ENCODE measurements at regions not wholly inside any gene's neighbourhood (a gene's known extent, or its start where the extent isn't known, plus 50 kb on each side); places are given as distances from the start of the nearest gene placed in this dataset.

GRCh38 chr5:97820138-97820537, 637.1 kb upstream of the RIOK2 start:
- no peaks in the 10 kb centered on the region for H3K36me3 ChIP-seq
- no peak overlapping the region for H3K4me3 ChIP-seq
- no peak overlapping the region for H3K27ac ChIP-seq
- TF ChIP-seq, protein P1, sequence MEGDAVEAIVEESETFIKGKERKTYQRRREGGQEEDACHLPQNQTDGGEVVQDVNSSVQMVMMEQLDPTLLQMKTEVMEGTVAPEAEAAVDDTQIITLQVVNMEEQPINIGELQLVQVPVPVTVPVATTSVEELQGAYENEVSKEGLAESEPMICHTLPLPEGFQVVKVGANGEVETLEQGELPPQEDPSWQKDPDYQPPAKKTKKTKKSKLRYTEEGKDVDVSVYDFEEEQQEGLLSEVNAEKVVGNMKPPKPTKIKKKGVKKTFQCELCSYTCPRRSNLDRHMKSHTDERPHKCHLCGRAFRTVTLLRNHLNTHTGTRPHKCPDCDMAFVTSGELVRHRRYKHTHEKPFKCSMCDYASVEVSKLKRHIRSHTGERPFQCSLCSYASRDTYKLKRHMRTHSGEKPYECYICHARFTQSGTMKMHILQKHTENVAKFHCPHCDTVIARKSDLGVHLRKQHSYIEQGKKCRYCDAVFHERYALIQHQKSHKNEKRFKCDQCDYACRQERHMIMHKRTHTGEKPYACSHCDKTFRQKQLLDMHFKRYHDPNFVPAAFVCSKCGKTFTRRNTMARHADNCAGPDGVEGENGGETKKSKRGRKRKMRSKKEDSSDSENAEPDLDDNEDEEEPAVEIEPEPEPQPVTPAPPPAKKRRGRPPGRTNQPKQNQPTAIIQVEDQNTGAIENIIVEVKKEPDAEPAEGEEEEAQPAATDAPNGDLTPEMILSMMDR (IDR thresholded peaks at IDR 0.05 in 4 of 5, conservative IDR thresholded peaks at IDR 0.05 in 1 of 5), result no peak
- no peak for TF ChIP-seq POLR2A (IDR thresholded peaks at IDR 0.05)
- DNase-seq (no peak), ATAC-seq (no peak)
- in situ Hi-C loops (cut with MboI; ENCODE audit: low sequenced_read_pairs in 4 of 4) (no loop called here), intact Hi-C loops (cut with DNase I; ENCODE audit: low total_unique reads) (no loop called here)
- no peaks in the 10 kb centered on the region for H3K4me1 ChIP-seq
- peaks cover 0 to 4% (median 0%) of the 10 kb centered on the region in 3 donors for H3K9me3 ChIP-seq
- H3K27me3 ChIP-seq, result no peaks in the 10 kb centered on the region

- no peak overlapping the region for H3K4me3 ChIP-seq
- H3K27ac ChIP-seq, result no peak overlapping the region
- no peaks in the 10 kb centered on the region for H3K9me3 ChIP-seq
- TF ChIP-seq POLR2A (IDR thresholded peaks at IDR 0.05), result no peak
- TF ChIP-seq, protein P1 (IDR thresholded peaks at IDR 0.05 in 4 of 5, conservative IDR thresholded peaks at IDR 0.05 in 1 of 5), result no peak
- ATAC-seq, result no peak
- DNase-seq, result no peak
- intact Hi-C loops (cut with DNase I; ENCODE audit: low total_unique reads), result no loop called here
- in situ Hi-C loops (cut with MboI; ENCODE audit: low sequenced_read_pairs in 4 of 4), result no loop called here
- no peaks in the 10 kb centered on the region for H3K27me3 ChIP-seq
- H3K4me1 ChIP-seq, result peaks cover 0 to under 1% of the 10 kb centered on the region in 2 donors
- no peaks in the 10 kb centered on the region for H3K36me3 ChIP-seq
Measured at GRCh38 chr5:97832645-97833296, 649.7 kb upstream of the RIOK2 start.

- intact Hi-C loops (cut with DNase I; ENCODE audit: low total_unique reads), result no loop called here
Measured at GRCh38 chr5:97834561-97834960, 651.5 kb upstream of the RIOK2 start.

DNA sequence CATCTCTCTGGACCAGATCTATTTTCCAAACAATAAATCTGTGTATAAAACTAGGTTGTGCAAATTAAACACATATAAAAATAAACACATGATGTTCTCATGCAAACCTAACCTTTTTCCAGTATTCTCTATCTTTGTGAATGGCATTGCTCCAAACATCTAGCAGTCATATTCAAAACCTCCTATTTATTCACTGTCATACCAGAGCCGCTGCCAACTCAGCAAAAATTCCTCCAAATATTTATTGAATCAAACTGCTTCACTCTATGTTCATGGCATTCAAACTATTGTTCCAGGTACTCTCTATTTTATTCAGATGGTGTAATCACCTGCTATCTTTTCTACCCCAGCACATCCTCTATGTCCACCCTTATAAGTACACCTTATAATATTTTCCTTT, 652.1 kb upstream of the RIOK2 start:
- Histone ChIP-seq H3K27ac (no peak overlapping the region), H3K4me1 (peaks cover 0 to 17% of the 10 kb centered on the region in 2 donors), H3K36me3 (no peaks in the 10 kb centered on the region), H3K9me3 (no peaks in the 10 kb centered on the region), H3K4me3 (no peak overlapping the region), H3K27me3 (no peaks in the 10 kb centered on the region)
- ATAC-seq (no peak), DNase-seq (no peak)
- intact Hi-C loops (cut with DNase I; ENCODE audit: low total_unique reads) (no loop called here), in situ Hi-C loops (cut with MboI; ENCODE audit: low sequenced_read_pairs in 4 of 4) (no loop called here)
- TF ChIP-seq, protein P1 (IDR thresholded peaks at IDR 0.05 in 4 of 5, conservative IDR thresholded peaks at IDR 0.05 in 1 of 5), result no peak
- no peak for TF ChIP-seq POLR2A (IDR thresholded peaks at IDR 0.05)

More at GRCh38 chr5:97834561-97834960, 651.5 kb upstream of the RIOK2 start:
- in situ Hi-C loops (cut with MboI; ENCODE audit: low sequenced_read_pairs in 4 of 4), result no loop called here
- H3K36me3 ChIP-seq, result no peaks in the 10 kb centered on the region
- peaks cover 0 to 11% of the 10 kb centered on the region in 2 donors for H3K4me1 ChIP-seq
- H3K27ac ChIP-seq, result no peak overlapping the region
- no peaks in the 10 kb centered on the region for H3K9me3 ChIP-seq
- H3K4me3 ChIP-seq, result no peak overlapping the region
- DNase-seq (no peak), ATAC-seq (no peak)
- no peaks in the 10 kb centered on the region for H3K27me3 ChIP-seq
- TF ChIP-seq POLR2A (IDR thresholded peaks at IDR 0.05), result no peak
- TF ChIP-seq, protein P1 (IDR thresholded peaks at IDR 0.05 in 4 of 5, conservative IDR thresholded peaks at IDR 0.05 in 1 of 5), result no peak

DNA sequence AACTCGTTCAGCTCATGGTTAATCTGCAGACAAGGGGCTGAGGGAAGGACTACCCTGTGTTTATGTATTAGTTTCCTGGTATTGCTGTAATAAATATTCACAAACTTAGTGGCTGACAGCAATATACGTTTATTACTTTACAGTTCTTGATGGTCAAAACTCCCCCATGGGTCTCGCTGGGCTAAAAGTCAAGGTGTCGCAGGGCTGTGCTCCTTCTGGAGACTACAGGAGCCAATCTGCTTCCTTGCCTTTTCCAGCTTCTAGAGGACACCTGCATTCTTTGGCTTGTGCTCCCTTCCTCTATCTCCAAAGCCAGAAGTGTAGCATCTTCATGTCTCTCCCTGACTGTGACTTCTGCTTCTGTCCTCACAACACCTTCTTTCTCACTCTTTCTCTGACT, 653.8 kb upstream of the RIOK2 start:
- in situ Hi-C loops (cut with MboI; ENCODE audit: low sequenced_read_pairs in 4 of 4), result no loop called here
- ATAC-seq (no peak), DNase-seq (no peak)
- no peaks in the 10 kb centered on the region for H3K27me3 ChIP-seq
- H3K4me1 ChIP-seq, result peaks cover 0 to 18% of the 10 kb centered on the region in 2 donors
- H3K36me3 ChIP-seq, result no peaks in the 10 kb centered on the region
- H3K27ac ChIP-seq, result no peak overlapping the region
- TF ChIP-seq, protein P1 (IDR thresholded peaks at IDR 0.05 in 4 of 5, conservative IDR thresholded peaks at IDR 0.05 in 1 of 5), result no peak
- TF ChIP-seq POLR2A (IDR thresholded peaks at IDR 0.05), result no peak
- H3K9me3 ChIP-seq, result no peaks in the 10 kb centered on the region
- intact Hi-C loops (cut with DNase I; ENCODE audit: low total_unique reads), result no loop called here
- no peak overlapping the region for H3K4me3 ChIP-seq

Data from gastrocnemius medialis (tissue), 4 donors.